ENCODE measurements at regions not wholly inside any gene's neighbourhood (a gene's known extent, or its start where the extent isn't known, plus 50 kb on each side); places are given as distances from the start of the nearest gene placed in this dataset.

- TF ChIP-seq, protein P1, sequence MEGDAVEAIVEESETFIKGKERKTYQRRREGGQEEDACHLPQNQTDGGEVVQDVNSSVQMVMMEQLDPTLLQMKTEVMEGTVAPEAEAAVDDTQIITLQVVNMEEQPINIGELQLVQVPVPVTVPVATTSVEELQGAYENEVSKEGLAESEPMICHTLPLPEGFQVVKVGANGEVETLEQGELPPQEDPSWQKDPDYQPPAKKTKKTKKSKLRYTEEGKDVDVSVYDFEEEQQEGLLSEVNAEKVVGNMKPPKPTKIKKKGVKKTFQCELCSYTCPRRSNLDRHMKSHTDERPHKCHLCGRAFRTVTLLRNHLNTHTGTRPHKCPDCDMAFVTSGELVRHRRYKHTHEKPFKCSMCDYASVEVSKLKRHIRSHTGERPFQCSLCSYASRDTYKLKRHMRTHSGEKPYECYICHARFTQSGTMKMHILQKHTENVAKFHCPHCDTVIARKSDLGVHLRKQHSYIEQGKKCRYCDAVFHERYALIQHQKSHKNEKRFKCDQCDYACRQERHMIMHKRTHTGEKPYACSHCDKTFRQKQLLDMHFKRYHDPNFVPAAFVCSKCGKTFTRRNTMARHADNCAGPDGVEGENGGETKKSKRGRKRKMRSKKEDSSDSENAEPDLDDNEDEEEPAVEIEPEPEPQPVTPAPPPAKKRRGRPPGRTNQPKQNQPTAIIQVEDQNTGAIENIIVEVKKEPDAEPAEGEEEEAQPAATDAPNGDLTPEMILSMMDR (IDR thresholded peaks at IDR 0.05; ENCODE audit: control insufficient read depth, extremely low read depth, insufficient read depth) = peak; percentile 52
- H3K4me3 ChIP-seq (ENCODE audit: low read depth, low read length) = no peak overlapping the region
- peak; percentile 37 for DNase-seq (ENCODE audit: low read depth)
Measured at GRCh38 chr2:39913648-39914461, 134.8 kb upstream of the THUMPD2 start.

DNA sequence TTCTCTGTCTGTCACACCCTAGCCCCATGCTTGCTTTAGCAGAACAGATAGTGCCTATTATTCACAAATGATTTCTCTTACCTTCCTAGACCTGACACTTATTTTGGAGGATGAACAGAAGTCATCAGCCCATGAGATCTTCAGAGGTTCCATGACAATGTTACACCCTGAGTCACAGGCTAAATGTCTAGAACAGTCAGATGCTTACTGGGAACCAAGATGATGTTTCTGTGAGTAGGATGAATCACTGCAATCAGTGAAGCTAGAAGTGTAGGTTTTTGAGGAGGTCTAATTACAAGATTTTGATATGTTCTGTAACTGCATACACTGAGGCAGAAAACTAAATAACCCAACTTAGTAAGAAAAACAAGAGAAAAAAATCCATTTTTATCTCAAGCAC, 123.0 kb upstream of the THUMPD2 start:
- DNase-seq (ENCODE audit: low read depth) = no peak
- no peak overlapping the region for H3K4me3 ChIP-seq (ENCODE audit: low read depth, low read length)
- TF ChIP-seq, protein P1 (IDR thresholded peaks at IDR 0.05; ENCODE audit: control insufficient read depth, extremely low read depth, insufficient read depth) = no peak

GRCh38 chr2:39898934-39899333, 119.9 kb upstream of the THUMPD2 start:
- no peak for DNase-seq (ENCODE audit: low read depth)
- TF ChIP-seq, protein P1 (IDR thresholded peaks at IDR 0.05; ENCODE audit: control insufficient read depth, extremely low read depth, insufficient read depth) = no peak
- H3K4me3 ChIP-seq (ENCODE audit: low read depth, low read length) = no peak overlapping the region

- H3K4me3 ChIP-seq (ENCODE audit: low read depth, low read length) = no peak overlapping the region
- no peak for DNase-seq (ENCODE audit: low read depth)
- TF ChIP-seq, protein P1 (IDR thresholded peaks at IDR 0.05; ENCODE audit: control insufficient read depth, extremely low read depth, insufficient read depth) = no peak
Measured at GRCh38 chr2:39897273-39897672, 118.2 kb upstream of the THUMPD2 start.

DNA sequence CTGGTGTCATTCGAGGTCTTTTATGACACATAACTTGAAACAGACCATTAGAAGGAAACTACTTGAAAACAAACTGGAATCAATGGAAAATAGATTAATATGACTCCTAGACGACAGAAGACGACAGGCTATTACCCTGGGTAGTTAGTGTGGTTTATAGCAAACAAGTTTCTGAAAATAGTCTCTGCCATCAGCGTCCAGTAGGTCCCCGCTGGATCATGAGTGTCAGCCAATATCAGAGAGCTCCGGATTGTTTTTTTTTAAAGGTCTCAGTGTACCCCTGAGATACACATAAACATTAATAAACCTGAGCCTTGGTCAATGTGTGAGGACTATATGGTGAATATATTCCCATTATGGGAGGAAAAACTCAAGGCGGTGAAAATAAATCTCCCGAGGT, 115.0 kb upstream of the THUMPD2 start:
- no peak for DNase-seq (ENCODE audit: low read depth)
- H3K4me3 ChIP-seq (ENCODE audit: low read depth, low read length) = no peak overlapping the region
- TF ChIP-seq, protein P1 (IDR thresholded peaks at IDR 0.05; ENCODE audit: control insufficient read depth, extremely low read depth, insufficient read depth) = no peak

GRCh38 chr2:39893616-39894015, 114.6 kb upstream of the THUMPD2 start:
- TF ChIP-seq, protein P1 (IDR thresholded peaks at IDR 0.05; ENCODE audit: control insufficient read depth, extremely low read depth, insufficient read depth) = no peak
- DNase-seq (ENCODE audit: low read depth) = no peak
- no peak overlapping the region for H3K4me3 ChIP-seq (ENCODE audit: low read depth, low read length)

DNA sequence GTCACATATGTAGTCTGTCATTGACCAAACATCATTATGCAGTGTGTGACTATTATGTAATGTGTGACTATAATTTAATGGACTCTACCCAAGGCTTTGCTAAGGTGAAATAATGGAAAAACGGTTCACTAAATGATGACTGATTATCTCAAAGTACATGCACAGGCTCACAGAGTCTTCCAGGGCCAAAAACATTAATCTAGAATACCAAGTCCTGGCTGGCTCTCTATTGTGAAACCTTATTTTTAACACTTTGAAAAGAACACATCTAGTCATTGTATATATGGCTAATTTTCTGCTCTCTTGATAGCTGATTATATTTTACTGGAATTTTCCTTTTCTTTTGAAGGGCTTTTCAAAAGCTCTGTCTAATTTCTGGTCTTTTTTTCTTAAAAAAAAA, 102.9 kb upstream of the THUMPD2 start:
- TF ChIP-seq, protein P1 (IDR thresholded peaks at IDR 0.05; ENCODE audit: control insufficient read depth, extremely low read depth, insufficient read depth) = no peak
- DNase-seq (ENCODE audit: low read depth) = no peak
- H3K4me3 ChIP-seq (ENCODE audit: low read depth, low read length) = no peak overlapping the region
